Cardiac muscle cell (in vitro differentiated cells and primary cell): ENCODE measurements at regions not wholly inside any gene's neighbourhood (a gene's known extent, or its start where the extent isn't known, plus 50 kb on each side); places are given as distances from the start of the nearest gene placed in this dataset.

ENCODE experiments used
- DNase-seq, 2 donors: peaks; one replicate each; pipeline versions ENCODE4 v3.0.0 to v3.0.0-alpha.2; 2010 to 2017; ENCODE audit warnings: low read depth in 1 of 2, low spot score in 1 of 2
- H3K27ac ChIP-seq: fragments of 200-600 bp; sonication (generic); 2 replicates; pipeline ENCODE4 v1.5.1; 2016
- H3K27me3 ChIP-seq: fragments of 200-600 bp; sonication (generic); 2 replicates; pipeline ENCODE4 v1.6.0; 2016; ENCODE audit warnings: control low read depth
- H3K36me3 ChIP-seq: fragments of 200-600 bp; sonication (generic); 2 replicates; pipeline ENCODE4 v1.5.1; 2016; ENCODE audit warnings: control low read depth
- H3K4me1 ChIP-seq: fragments of 200-600 bp; sonication (generic); 2 replicates; pipeline ENCODE4 v1.8.1; 2017; ENCODE audit warnings: low read depth, mild to moderate bottlenecking, mixed run types
- H3K4me3 ChIP-seq: fragments of 200-600 bp; sonication (generic); 2 replicates; pipeline ENCODE4 v1.5.1; 2016; ENCODE audit warnings: mild to moderate bottlenecking
- H3K9me3 ChIP-seq: fragments of 200-600 bp; sonication (generic); 2 replicates; pipeline ENCODE4 v1.5.1; 2017; ENCODE audit warnings: low read depth, mild to moderate bottlenecking, control low read depth
- CTCF ChIP-seq: IDR thresholded peaks from 2 replicates; pipeline ENCODE4 v1.5.1; 2012; ENCODE audit warnings: low read depth, mild to moderate bottlenecking, low read length

GRCh38 chr13:34779171-34779570, 162.9 kb upstream of the NBEA start:
- no peaks in the 10 kb centered on the region for H3K27me3 ChIP-seq
- no peaks in the 10 kb centered on the region for H3K9me3 ChIP-seq
- no peak overlapping the region for H3K27ac ChIP-seq
- no peak overlapping the region for H3K4me3 ChIP-seq
- TF ChIP-seq CTCF = peak; percentile 35
- peak in 1 of 2 donors; percentile 41 for DNase-seq
- no peaks in the 10 kb centered on the region for H3K4me1 ChIP-seq
- no peaks in the 10 kb centered on the region for H3K36me3 ChIP-seq

- no peaks in the 10 kb centered on the region for H3K36me3 ChIP-seq
- H3K4me1 ChIP-seq = no peaks in the 10 kb centered on the region
- no peaks in the 10 kb centered on the region for H3K27me3 ChIP-seq
- no peaks in the 10 kb centered on the region for H3K9me3 ChIP-seq
- no peak for DNase-seq
- no peak for TF ChIP-seq CTCF
- H3K27ac ChIP-seq = no peak overlapping the region
- H3K4me3 ChIP-seq = no peak overlapping the region
Measured at GRCh38 chr13:34793301-34793700, 148.8 kb upstream of the NBEA start.

GRCh38 chr13:34803756-34804155, 138.3 kb upstream of the NBEA start:
- H3K4me1 ChIP-seq = no peaks in the 10 kb centered on the region
- H3K27me3 ChIP-seq = no peaks in the 10 kb centered on the region
- TF ChIP-seq CTCF = no peak
- DNase-seq = no peak
- no peak overlapping the region for H3K27ac ChIP-seq
- H3K36me3 ChIP-seq = no peaks in the 10 kb centered on the region
- no peaks in the 10 kb centered on the region for H3K9me3 ChIP-seq
- H3K4me3 ChIP-seq = no peak overlapping the region

- H3K27me3 ChIP-seq = no peaks in the 10 kb centered on the region
- no peaks in the 10 kb centered on the region for H3K9me3 ChIP-seq
- no peak for TF ChIP-seq CTCF
- H3K27ac ChIP-seq = no peak overlapping the region
- H3K36me3 ChIP-seq = no peaks in the 10 kb centered on the region
- no peaks in the 10 kb centered on the region for H3K4me1 ChIP-seq
- no peak overlapping the region for H3K4me3 ChIP-seq
- no peak for DNase-seq
Measured at GRCh38 chr13:34805347-34805746, 136.7 kb upstream of the NBEA start.

GRCh38 chr13:34808649-34809048, 133.4 kb upstream of the NBEA start:
- Histone ChIP-seq H3K27me3 (no peaks in the 10 kb centered on the region), H3K36me3 (no peaks in the 10 kb centered on the region), H3K4me3 (no peak overlapping the region), H3K9me3 (no peaks in the 10 kb centered on the region), H3K4me1 (no peaks in the 10 kb centered on the region), H3K27ac (no peak overlapping the region)
- TF ChIP-seq CTCF = no peak
- DNase-seq = no peak

- DNase-seq = no peak
- TF ChIP-seq CTCF = no peak
- H3K4me3 ChIP-seq = no peak overlapping the region
- H3K27me3 ChIP-seq = no peaks in the 10 kb centered on the region
- H3K4me1 ChIP-seq = no peaks in the 10 kb centered on the region
- H3K27ac ChIP-seq = no peak overlapping the region
- H3K9me3 ChIP-seq = no peaks in the 10 kb centered on the region
- H3K36me3 ChIP-seq = no peaks in the 10 kb centered on the region
Measured at GRCh38 chr13:34810996-34811395, 131.1 kb upstream of the NBEA start.
